ENCODE measurements at regions not wholly inside any gene's neighbourhood (a gene's known extent, or its start where the extent isn't known, plus 50 kb on each side); places are given as distances from the start of the nearest gene placed in this dataset.

GRCh38 chr5:88399561-88399960 lies 130.9 kb upstream of the TMEM161B start:
- no peak for TF ChIP-seq CTCF (conservative IDR thresholded peaks at IDR 0.05; ENCODE audit: low read depth in 2 of 2)
- TF ChIP-seq CREB1 (CRISPR knock-in tag; IDR thresholded peaks at IDR 0.05; ENCODE audit: low read depth), result no peak
- TF ChIP-seq EZH2 (IDR thresholded peaks at IDR 0.05; ENCODE audit: low read depth, unreplicated experiment), result no peak
- TF ChIP-seq POLR2AphosphoS5 (IDR thresholded peaks at IDR 0.05; ENCODE audit: low read depth), result no peak
- no peak for TF ChIP-seq EZH2phosphoT487 (IDR thresholded peaks at IDR 0.05; ENCODE audit: unreplicated experiment)
- no peak for TF ChIP-seq JUNB (IDR thresholded peaks at IDR 0.05; ENCODE audit: unreplicated experiment)
- no peak for TF ChIP-seq STAT1 (IDR thresholded peaks at IDR 0.05; ENCODE audit: unreplicated experiment)

Data from GM23338 (cell line).